Stimulated activated naive CD4-positive, alpha-beta T cell (primary cell): ENCODE measurements at regions not wholly inside any gene's neighbourhood (a gene's known extent, or its start where the extent isn't known, plus 50 kb on each side); places are given as distances from the start of the nearest gene placed in this dataset.

ENCODE experiments used
- DNase-seq, 6 experiments: peaks; one replicate each; lab custom pipeline; 2025; lab: John Stamatoyannopoulos, UW

DNA sequence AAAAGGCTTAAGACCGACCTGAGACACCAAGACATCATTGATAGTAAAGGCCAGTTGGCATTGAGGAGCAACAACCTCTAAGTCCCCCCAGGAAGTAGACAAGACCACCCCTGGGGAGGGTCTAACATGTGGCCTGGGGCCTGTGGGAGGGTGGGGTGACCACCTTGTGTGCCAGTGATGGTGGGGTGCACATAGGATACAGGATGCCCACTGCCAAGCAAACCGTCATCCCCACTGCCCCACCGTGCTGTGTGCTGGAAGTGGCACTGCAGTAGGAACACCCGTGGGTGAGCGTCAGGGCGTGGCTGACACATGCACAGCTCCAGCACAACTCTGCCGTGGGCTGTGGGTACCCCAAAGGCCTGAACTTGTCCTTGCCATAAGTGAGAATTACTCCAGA is 84.3 kb upstream of the LGALSL start:
- DNase-seq: no peak

DNA sequence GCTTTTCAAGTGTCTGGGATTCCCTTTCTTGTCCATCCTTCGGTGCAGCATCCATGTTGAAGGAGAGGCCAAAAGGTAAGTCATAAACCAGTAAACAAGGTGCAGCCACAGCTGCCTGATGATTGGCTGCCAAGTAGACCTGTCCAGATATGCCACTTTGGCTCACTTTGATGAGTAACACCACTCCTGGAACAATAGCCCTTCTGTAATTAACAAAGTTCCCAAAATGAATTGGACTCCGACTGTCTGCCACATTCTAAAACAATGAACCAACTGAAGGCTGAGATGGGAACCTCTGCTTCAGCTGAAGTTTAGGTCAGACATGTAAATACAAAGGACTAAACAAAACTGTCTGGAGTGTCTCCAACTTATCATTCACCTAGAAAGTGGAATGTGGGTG is 82.2 kb upstream of the LGALSL start:
- no peak for DNase-seq

DNA sequence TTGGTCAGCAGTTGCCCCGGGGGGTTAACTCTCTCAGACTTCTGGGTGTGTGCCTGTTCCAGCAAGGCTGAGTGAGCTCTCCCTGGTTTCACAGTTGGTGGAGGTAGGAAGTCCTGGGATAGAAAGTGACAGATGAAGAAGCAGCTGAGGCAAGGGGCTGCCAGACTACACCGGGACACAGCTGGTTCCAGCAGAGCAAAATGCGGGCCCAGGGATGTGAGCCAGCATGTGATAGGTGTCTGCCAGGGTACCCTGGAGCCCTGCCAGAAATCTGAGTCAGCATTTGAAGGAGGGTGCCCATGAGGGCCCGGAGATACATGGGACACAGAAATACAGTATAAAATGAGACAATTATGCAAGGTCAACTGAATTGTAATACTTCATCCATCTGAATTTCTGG is 79.3 kb upstream of the LGALSL start:
- no peak for DNase-seq

DNA sequence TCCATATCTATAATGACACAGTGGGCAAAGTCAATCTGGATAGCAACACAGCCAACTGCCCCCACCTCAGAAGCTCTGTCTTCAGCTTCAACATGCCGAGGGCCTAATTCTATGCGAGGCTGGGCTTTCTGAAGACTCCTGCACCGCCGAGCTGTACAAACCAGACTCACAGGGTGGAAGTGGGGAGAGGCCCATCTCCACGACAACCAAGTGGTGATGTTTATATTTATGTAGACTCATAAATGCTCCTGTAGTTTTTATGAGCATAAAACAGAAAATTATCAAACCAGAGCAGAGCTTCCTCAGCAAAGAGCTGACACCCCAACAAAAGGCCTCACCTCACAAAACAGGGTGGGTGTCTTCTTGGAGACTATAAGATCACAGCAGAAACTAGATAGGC is 77.0 kb upstream of the LGALSL start:
- DNase-seq: no peak

DNA sequence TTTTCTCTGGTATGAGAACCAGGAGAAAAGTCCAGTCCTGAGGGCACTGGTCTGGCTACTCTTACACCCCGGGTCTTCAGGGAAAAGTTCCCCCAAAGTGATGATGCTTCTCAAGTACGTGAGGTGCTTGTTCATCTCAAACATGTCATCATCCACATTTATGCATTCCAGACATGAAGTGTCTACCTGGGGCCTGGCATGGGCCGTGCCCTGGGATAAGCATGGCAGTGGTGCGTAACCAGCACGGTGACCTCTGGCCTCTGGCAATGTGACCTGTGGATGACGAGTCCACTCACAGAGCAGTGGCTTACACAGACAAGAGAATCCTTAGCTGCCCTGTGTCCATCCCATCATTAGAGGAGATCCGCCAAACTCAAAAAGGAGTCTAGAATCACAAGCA is 74.8 kb upstream of the LGALSL start:
- DNase-seq: no peak

DNA sequence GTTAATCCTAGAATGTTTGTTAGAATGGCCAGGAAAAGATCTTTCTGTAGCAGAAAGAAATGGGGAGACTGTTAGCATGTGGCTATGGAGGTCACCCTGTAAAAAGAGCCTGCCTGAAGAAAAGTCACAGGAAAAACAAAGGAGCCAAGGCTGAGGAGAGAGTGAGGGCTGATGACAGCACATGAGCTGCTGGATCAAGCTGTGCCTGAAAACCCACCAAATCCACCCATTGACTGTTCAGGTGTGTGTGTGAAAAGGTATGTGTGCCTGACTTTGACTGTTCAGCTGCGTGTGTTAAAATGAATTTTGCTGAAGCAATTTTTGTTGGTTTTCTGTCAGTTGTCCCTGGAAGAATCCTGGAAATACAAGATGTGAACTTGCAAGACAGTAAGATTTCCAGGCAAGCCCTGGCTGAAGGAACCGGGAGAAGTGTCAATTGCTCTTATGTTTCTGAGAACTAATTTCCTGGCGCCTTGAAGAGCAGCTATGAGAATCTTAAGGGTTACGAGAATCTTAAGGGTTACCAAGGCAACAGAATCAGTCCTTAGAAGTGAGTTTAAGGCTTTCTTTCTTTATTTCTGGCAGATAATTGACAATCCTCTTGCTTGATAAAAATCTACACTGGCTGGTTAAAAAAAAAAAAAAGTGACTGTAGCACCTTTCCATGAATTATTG is 73.0 kb upstream of the LGALSL start:
- no peak for DNase-seq

DNA sequence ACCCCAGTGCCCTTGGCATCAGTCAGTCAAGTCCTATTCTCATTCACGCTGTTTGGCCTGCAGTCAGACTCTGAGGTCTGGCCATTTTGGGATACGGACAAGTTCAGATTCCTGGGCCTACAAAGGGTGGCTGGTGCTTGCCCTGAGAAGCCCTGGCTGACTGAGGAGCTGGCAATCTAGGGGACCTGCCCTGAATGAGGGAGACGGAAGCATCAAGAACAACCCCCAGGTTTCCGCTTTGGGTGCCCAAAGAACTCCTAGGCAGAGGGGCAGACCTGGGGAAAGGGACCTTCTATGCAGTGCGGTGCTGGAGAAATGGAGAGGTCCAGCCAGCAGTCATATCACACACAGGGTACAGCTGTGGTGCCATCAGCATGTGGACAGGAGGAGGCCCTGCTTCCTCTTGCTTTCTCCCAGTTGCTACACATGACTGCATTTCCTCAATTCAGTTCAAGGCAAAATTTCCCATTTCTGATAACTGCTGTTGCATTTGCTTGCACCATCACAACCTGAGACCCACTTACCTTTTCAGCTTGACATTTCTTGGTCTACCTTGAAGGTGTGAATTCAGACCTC is 70.9 kb upstream of the LGALSL start:
- no peak for DNase-seq

DNA sequence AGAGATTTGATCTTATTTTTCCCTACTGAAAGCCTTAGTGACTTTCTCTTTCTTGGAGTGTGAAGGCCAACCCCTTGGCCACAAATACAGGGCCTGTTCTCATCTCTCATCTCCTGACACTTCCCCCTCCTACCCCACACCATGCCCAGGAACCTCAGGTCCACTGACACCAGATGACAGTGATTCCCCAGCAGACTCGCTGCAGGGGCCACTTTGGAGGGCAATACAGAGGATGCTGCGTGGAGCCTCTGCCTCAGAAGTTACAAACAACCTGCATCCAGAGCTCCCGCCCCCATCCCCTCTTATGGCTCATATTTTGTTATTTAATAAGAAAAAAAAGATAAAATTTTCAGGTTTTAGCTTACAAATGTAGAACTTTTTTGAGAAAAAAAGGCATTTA is 70.1 kb upstream of the LGALSL start:
- DNase-seq: no peak

DNA sequence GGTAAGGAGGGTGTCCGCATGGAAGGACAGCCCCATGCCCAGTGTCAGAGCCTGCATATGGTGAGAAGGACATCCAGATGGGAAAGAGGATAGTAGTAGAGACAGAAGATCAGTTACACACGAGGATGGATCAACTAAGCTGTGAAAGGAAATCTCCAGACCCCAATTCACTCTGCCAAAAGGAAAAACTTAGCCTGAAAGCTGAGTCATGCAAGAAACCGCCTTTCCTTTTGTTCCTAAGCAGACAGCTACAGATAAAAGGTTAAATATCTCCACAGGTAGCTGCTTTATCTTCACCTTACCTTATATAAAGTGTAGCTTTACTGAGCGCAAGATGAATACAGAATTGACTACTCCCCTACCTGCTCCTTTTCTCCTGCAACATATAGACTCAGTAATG is 67.3 kb upstream of the LGALSL start:
- no peak for DNase-seq

DNA sequence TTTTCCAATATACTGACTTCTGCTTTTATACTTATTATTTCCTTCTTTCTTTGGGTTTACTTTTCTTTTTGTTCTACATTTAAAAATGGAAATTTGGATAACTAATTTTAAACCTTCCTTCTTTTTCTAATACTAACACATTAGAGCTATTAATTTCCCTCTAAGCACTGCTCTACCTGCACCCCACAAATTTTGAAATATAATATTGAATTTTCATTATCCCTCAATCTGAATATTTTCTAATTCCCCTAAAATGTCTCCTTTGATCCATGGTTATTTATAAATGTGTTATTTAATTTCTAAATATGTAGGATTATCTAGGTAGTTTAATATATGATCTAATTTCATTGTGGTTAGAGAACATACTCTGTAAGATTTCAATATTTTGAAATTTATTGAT is 63.4 kb upstream of the LGALSL start:
- no peak for DNase-seq

DNA sequence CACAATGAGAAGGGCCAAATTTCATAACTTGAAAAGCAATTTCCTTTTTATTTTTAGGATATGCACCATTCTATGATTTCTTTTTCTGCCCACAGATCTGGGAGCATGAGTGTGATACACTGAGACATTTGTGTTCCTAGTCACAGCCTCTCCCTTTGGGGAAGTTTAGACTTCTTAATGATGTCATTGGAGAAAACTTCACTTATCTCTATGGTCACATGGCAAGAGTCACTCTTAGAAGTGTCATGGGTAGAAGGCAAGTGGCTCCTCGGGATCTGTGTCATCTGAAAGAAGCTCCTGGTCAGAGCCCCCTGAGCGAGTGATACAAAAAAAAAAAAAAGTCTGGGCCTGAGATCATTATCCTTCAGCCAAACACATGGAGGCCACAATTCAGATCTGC is 62.5 kb upstream of the LGALSL start:
- DNase-seq: no peak

DNA sequence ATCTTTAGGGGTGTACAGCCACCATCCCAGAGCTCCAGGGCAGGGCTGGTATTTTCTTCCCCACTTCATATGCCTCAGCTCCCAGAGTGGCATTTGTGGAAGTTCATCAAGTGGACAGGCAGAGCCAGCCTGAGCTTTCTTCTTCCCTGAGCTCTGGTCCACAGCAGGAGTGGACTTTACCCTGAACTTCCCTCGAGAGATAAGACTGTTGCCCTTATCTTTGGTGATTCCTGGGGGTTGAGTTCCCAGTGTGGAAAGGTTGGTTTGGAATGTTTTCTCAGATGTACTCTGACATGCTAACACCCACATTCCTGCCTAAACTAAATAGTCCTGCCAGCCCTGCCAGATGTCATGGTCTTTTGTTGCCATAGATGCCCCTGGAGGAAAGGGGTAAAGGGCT is 62.0 kb upstream of the LGALSL start:
- DNase-seq: no peak

DNA sequence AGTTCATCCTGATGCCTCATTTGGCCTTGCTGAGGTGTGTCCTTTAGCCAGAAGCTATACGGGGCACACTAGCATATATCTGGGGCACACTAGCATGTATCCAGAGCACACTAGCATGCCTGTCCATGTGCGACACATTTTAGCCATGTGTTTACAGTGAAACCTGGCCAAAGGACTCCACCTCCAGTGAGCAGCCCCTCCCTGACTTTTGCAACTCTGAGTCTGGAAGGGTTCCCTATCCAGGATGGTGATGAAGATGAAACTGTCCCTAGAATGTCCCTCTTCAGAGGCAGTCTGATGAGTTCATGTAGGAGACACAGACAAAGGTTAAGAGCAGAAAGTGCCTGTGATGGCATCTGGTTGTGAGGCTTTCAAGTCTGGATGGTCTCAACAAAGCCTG is 61.4 kb upstream of the LGALSL start:
- DNase-seq: no peak

DNA sequence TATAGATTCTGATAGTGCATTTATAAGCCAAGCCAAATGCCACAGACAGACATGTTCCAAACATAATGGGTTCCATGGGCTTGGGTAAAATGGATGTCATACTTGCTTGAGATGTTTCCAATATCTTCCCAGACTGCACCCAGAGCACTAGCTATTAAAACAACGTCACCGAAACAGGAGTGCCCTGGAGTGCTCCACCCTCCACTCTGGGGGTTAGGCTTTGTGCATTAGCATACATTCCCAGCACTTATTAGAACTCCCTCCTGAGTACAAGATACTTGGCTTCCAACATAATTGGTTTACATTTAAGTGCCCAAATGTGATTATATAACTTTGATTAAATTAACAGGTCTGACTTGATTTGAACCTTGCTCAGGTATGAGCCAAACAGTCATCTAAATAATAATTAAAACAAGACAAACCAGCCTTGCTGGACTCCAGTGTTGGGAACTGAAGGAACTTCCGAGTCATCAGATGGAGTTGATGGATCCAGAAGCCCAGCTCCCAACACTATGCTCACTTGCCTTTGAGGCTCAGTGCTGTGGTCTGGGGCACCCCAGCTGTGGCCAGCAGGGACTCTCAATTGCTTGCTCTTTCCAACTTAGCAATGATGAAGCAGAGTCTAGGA is 60.5 kb upstream of the LGALSL start:
- no peak for DNase-seq

DNA sequence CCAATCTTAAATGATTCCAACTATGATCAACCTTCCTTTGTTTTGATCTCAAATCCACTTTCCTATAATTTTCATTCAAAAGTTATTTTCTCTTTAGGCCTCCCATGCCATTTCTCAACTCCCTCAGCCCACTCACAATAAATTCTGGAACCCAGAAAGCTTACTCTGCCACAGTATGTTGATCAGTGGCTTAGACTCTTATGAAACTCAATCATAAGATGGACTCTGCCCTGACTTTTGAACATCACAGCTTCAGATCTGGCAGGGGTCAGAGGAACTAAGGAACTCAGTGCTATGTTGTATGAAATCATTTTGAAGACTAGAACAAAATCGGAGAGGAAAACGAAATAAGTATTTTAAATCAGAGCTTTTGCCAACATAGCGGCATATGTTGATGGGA is 59.8 kb upstream of the LGALSL start:
- no peak for DNase-seq

DNA sequence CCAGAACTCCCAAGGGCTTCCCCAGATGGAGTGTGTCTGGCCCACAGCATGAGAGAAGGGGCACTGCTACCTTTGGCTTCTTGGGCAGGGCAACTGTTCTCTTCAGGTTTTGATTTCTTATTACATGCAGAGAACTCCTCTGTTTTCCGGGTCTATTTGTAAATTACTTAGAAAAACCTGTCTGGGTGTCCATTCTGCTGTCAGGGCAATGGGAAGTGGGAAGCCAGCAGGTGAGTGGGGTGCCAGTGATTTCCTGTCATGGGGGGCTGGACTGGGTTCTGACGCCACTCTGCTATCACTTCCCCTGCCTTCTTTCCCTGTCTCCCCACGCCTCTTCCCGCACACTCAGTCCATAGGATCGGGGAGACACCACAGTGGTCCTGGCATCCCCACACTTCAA is 58.0 kb upstream of the LGALSL start:
- DNase-seq: no peak

DNA sequence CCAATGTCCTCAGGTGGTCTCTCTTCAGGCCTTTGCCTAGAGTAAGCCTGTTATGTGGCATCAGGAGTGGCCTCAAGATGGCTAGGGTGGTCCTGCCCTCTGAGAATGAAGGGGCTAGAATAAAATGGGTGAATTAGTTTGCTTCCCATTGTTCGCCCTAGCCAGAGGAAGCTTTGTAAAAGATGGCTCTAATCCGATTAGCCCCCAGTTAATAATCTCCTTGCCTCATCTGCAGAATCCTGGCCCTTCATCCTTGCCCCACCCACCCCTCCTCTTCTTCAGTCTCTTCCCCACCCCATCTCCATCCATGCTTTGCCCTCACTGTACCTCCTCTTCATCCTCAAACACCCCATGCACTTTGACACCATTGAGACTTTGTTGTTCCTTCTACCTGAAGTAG is 57.4 kb upstream of the LGALSL start:
- DNase-seq: no peak

DNA sequence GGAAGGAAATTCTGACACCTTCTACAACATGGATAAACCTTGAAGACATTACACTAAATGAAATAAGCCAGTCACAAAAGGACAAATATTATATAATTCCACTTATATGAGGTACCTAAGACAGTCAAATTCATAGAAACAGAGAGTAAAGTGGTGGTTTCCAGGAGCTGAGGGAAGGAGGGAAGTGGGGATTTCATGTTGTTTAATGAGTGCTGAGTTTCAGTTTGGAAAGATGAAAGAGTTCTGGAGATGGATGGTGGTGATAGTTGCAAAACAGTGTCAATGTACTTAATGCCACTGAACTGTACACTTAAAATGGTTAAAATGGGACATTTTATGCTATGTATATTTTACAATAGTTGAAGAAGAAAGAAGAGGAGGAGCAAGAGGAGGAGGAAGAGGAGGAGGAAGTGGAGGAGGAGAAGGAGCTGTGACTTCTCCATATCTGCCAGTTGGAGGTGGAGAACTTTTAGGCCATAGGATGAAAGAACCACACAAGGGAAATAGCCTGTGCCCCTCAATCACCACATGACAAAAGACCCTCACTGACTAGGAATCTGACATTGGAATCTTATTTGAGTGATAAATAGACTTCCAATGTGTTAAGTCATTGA is 55.3 kb upstream of the LGALSL start:
- no peak for DNase-seq

DNA sequence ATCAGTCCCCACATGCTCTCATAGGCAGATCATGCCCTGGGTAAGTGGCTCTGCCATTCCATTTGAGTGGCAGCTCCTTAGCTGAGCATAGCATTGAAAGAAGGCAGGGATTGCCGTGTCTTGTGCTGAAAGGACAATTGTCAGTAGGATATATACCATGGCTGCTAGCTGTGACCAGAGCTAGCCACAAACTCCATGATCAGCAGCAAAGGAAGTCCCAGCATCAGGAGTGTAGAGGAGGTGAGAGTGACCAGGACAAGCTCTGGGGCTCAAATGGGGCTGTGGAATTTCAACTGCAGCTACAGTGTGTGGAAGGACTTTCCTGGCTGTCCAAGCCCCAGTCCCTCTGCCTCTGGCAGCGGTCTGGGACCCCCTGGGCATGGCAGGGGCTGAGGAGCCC is 54.4 kb upstream of the LGALSL start:
- DNase-seq: no peak

DNA sequence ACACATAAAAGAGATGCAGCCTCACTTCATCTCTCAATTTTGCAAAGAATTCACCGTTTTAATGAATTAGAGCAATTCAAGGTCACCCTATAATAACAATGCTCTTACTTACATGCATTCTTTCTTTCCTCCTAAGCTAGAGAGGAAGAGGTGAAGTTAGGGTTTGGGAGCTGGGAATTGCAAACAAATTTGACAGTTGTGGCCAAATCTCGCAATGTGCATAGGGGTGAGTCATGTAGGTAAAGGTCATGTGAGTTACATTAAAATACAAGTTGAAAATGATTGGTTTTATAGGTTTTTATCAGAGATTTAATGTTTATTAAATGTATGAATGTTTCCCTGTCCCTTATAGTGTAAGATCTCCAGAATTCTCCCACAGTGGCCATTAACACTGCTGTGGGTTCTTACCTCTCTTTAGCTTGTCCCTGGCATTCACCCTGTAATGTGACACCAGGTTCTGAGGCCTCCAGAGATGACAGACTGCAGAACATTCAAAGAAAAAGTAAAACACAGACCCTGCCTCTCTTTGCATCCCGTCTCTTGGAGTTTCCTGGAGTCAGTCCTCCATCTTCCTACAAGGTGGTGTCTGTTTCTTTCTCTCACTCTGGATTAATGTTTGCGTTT is 53.7 kb upstream of the LGALSL start:
- DNase-seq: no peak

DNA sequence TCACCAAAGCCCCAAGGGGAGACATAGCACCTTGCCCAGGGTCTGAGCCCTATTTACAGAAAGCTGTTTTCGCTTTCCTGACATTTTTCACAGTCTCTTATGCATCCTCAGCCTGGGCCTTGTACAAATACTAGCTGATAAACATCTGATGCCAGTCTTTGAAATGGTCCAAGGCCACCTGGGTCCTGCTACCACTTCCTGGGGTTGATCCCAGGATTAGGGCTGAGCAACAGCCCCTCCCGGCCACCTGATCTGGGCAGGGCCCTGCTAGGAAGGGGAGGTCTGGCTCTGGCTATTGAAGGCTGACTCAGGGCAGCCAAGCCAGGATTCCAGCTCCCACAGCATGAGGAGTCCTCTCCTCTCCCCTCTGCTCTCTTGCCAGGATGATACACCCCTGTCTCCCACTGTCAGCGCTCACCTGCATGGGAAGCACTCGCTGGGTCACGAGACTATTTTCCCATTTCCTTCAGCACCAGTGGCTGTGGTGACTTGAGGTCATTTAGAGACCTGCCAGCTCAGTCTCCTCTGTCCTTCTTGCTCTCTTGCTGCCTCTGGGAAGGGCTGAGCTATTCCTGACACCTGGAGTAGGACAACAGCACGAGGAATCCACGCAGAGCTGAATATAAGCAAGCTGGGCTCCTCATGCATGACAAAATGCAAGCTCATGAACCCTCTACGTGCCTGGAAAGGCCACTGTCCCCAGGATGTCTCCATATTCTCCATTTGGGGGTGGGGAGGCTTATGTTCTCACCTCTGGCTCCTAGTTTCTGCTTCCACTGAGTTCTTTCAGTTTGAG is 53.0 kb upstream of the LGALSL start:
- no peak for DNase-seq

DNA sequence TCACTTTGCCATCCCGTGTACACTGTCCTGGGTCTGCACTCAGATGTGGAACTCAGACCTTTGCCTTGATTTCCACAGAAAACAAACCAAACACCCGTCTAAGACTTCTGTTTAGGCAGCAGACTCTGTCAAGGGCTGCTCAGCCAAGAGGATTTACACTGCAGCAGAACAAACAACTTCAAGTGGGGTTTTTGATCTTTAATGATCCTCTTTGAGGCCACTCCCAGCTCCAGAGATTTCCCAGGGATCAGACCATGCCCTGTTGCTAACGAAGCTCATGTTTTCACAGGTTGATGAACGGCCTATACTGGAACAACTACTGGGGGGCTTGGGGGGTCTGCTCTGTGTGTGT is 52.5 kb upstream of the LGALSL start:
- no peak for DNase-seq
